SU-DHL-6 (cell line): ENCODE measurements at regions not wholly inside any gene's neighbourhood (a gene's known extent, or its start where the extent isn't known, plus 50 kb on each side); places are given as distances from the start of the nearest gene placed in this dataset.

Experiments
- EZH2phosphoT487 ChIP-seq: fragments of 200-600 bp; sonication (generic), shearing (Covaris generic); conservative IDR thresholded peaks from 2 replicates; pipeline ENCODE4 v1.6.1; 2018; ENCODE audit warnings: mild to moderate bottlenecking, antibody characterized with exemption, low read length, moderate library complexity, mixed read lengths
- TF ChIP-seq, protein P1 (sequence below): fragments of 200-600 bp; sonication (generic); IDR thresholded peaks from one replicate; pipeline ENCODE4 v1.5.1; 2017; ENCODE audit warnings: antibody characterized with exemption, mild to moderate bottlenecking, low read length, moderate library complexity; ENCODE audit not compliant: insufficient read depth, poor library complexity, severe bottlenecking

DNA sequence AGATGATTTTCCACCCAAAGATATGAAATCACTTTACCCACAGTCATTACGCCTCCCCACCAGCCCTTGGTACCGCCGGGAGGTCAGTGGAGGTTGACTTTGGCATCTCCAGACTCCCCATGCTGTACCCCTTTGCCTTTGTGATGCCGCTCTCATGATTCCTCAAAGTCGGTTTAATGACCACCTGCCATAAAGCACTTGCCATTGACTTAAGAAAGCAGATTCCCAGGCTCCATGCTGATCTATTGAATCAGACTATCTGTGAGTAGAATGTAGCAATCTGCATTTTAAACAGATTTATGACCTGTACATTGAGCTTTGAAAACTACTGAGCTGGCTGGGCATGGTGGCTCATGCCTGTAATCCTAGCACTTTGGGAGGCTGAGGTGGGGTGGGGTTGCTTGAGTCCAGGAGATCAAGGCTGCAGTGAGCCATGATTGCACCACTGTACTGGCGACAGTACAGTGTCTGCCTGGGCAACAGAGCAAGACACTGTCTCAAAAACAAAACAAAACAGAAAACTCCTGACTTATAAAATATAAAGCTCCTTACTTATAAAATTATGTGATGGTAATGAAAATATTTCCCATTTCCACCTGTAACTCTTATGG is 235.2 kb downstream of the KLF5 start:
- TF ChIP-seq EZH2phosphoT487 = no peak
- TF ChIP-seq, protein P1, sequence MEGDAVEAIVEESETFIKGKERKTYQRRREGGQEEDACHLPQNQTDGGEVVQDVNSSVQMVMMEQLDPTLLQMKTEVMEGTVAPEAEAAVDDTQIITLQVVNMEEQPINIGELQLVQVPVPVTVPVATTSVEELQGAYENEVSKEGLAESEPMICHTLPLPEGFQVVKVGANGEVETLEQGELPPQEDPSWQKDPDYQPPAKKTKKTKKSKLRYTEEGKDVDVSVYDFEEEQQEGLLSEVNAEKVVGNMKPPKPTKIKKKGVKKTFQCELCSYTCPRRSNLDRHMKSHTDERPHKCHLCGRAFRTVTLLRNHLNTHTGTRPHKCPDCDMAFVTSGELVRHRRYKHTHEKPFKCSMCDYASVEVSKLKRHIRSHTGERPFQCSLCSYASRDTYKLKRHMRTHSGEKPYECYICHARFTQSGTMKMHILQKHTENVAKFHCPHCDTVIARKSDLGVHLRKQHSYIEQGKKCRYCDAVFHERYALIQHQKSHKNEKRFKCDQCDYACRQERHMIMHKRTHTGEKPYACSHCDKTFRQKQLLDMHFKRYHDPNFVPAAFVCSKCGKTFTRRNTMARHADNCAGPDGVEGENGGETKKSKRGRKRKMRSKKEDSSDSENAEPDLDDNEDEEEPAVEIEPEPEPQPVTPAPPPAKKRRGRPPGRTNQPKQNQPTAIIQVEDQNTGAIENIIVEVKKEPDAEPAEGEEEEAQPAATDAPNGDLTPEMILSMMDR = no peak
